K562 (cell line): ENCODE measurements at regions not wholly inside any gene's neighbourhood (a gene's known extent, or its start where the extent isn't known, plus 50 kb on each side); places are given as distances from the start of the nearest gene placed in this dataset.

Experiments
- ATAC-seq: fragments of 200-7000 bp; cut with Tn5 transposase; 3 replicates; pipeline ENCODE4 v1.9.1; 2020; ENCODE audit warnings: moderate library complexity
- BruUV-seq: library from RNA; stranded (reverse); fragments of 400-500 nt; replicated peaks from 2 replicates; lab custom pipeline; 2021; lab: Mats Ljungman, UMichigan
- CTCF ChIA-PET: fragments of 300-600 bp; formaldehyde crosslinking; extraction: SDS; loops from one replicate; lab custom pipeline; 2021; ENCODE audit warnings: low intra/inter-chr PET ratio; lab: Yijun Ruan, JAX
- POLR2A ChIA-PET: fragments of 300-600, 350-650 bp; sonication (Branson Sonifier 250); formaldehyde crosslinking; extraction: SDS; loops from one replicate; lab custom pipeline; 2021; ENCODE audit warnings: antibody characterized with exemption, inconsistent platforms; lab: Yijun Ruan, JAX
- DNase-seq, 4 experiments: peaks; one replicate each; pipeline versions ENCODE4 v3.0.0 to v3.0.0-alpha.2; 2011 to 2018; ENCODE audit warnings: low spot score in 3 of 4, mixed read lengths in 3 of 4; ENCODE audit errors: extremely low read depth in 1 of 4
- FAIRE-seq: peaks from 2 replicates; lab custom pipeline; 2011; peaks lifted over from hg19 to GRCh38; lab: Jason Lieb, UNC
- H2AFZ ChIP-seq: 2 replicates; pipeline ENCODE4 v1.6.0; 2011; ENCODE audit warnings: low read depth, low read length, control low read depth, inconsistent platforms
- H3K27ac ChIP-seq: fragments of 200-600 bp; 3 replicates; pipeline ENCODE4 v1.8.0; 2011; ENCODE audit warnings: low read depth, mild to moderate bottlenecking, control low read depth, inconsistent platforms, low read length, moderate library complexity, mixed read lengths; ENCODE audit errors: extremely low read depth
- H3K27me3 ChIP-seq, 2 experiments: fragments of 300-600 bp in 1 of 2; 2 replicates in 1 of 2; 3 replicates in 1 of 2; pipeline versions ENCODE4 v1.6.0 to v1.8.0; 2011; ENCODE audit warnings: inconsistent platforms in 2 of 2, low read length in 2 of 2, mild to moderate bottlenecking in 1 of 2, mixed read lengths in 1 of 2, moderate library complexity in 1 of 2; ENCODE audit not compliant: control insufficient read depth in 2 of 2, insufficient read depth in 2 of 2
- H3K36me3 ChIP-seq: fragments of 300-600 bp; 3 replicates; pipeline ENCODE4 v1.8.0; 2011; ENCODE audit warnings: mild to moderate bottlenecking, low read length, inconsistent platforms; ENCODE audit not compliant: control insufficient read depth, insufficient read depth
- H3K4me1 ChIP-seq, 2 experiments: fragments of 200-600 bp in 1 of 2; replicated peaks in 1 of 2; 2 replicates in 1 of 2; 3 replicates in 1 of 2; pipeline versions ENCODE4 v1.5.1 to v1.8.0; 2011; ENCODE audit warnings: inconsistent platforms in 2 of 2, low read length in 2 of 2, mild to moderate bottlenecking in 1 of 2, mixed read lengths in 1 of 2, moderate library complexity in 1 of 2; ENCODE audit not compliant: control insufficient read depth in 2 of 2, insufficient read depth in 2 of 2
- H3K4me2 ChIP-seq: 2 replicates; pipeline ENCODE4 v1.6.1; 2011; ENCODE audit warnings: low read length, control low read depth, inconsistent platforms, mixed read lengths; ENCODE audit not compliant: insufficient read depth
- H3K4me3 ChIP-seq: fragments of 200-600 bp; sonication (generic), shearing (Covaris generic); 2 replicates; pipeline ENCODE4 v1.5.1; 2016; ENCODE audit warnings: control low read depth, inconsistent platforms
- H3K79me2 ChIP-seq: fragments of 200-600 bp; 3 replicates; pipeline ENCODE4 v1.8.0; 2011; ENCODE audit warnings: low read length, inconsistent platforms; ENCODE audit not compliant: control insufficient read depth, insufficient read depth
- H3K9ac ChIP-seq, 2 experiments: 2 replicates each; pipeline versions ENCODE4 v1.6.0 to v1.6.1; 2011; ENCODE audit warnings: low read depth in 2 of 2, low read length in 2 of 2, control low read depth in 1 of 2, inconsistent platforms in 1 of 2, mild to moderate bottlenecking in 1 of 2, mixed read lengths in 1 of 2; ENCODE audit not compliant: insufficient read depth in 1 of 2
- H3K9me1 ChIP-seq: one replicate; pipeline ENCODE4 v1.6.0; 2011; ENCODE audit warnings: inconsistent platforms, mild to moderate bottlenecking, low read length, moderate library complexity; ENCODE audit not compliant: control insufficient read depth, insufficient read depth
- H3K9me3 ChIP-seq: replicated peaks from 2 replicates; pipeline ENCODE4 v1.5.1; 2011; ENCODE audit warnings: low read depth, low read length, inconsistent platforms; ENCODE audit not compliant: control insufficient read depth, insufficient read depth
- H4K20me1 ChIP-seq: replicated peaks from 2 replicates; pipeline ENCODE4 v1.6.1; 2011; ENCODE audit warnings: low read length, inconsistent platforms, mixed read lengths; ENCODE audit not compliant: control insufficient read depth, insufficient read depth
- ARID3B ChIP-seq: fragments of 250-450 bp; sonication (Bioruptor Pico); IDR thresholded peaks from 2 replicates; pipeline ENCODE4 v1.4.0; 2020; ENCODE audit warnings: borderline replicate concordance
- E2F3 ChIP-seq: fragments of 250-450 bp; sonication (Bioruptor Pico); IDR thresholded peaks from 2 replicates; pipeline ENCODE4 v1.4.0; 2020; ENCODE audit warnings: mild to moderate bottlenecking
- ELK3 ChIP-seq: fragments of 450-650 bp; formaldehyde crosslinking; IDR thresholded peaks from 2 replicates; pipeline ENCODE4 v1.4.0; 2020; ENCODE audit warnings: mild to moderate bottlenecking
- ERF ChIP-seq: fragments of 450-650 bp; formaldehyde crosslinking; IDR thresholded peaks from 2 replicates; pipeline ENCODE4 v1.4.0; 2020; ENCODE audit warnings: mild to moderate bottlenecking, mixed read lengths
- GABPB1 ChIP-seq: sonication (generic); formaldehyde crosslinking; IDR thresholded peaks from 2 replicates; pipeline ENCODE4 v1.8.0; 2022; ENCODE audit warnings: mild to moderate bottlenecking, missing genetic modification reagents
- GATAD2A ChIP-seq: fragments of 450-650 bp; IDR thresholded peaks from 2 replicates; pipeline ENCODE4 v1.6.1; 2017
- KLF10 ChIP-seq: fragments of 250-450 bp; sonication (Bioruptor Pico); IDR thresholded peaks from 2 replicates; pipeline ENCODE4 v1.6.1; 2021; ENCODE audit warnings: matching md5 sums
- L3MBTL2 ChIP-seq: fragments of 450-650 bp; IDR thresholded peaks from 2 replicates; pipeline ENCODE4 v1.6.1; 2016; ENCODE audit warnings: mild to moderate bottlenecking, moderate library complexity
- POLR2G ChIP-seq: fragments of 200-400 bp; formaldehyde crosslinking; IDR thresholded peaks from 2 replicates; pipeline ENCODE4 v1.6.1; 2017; ENCODE audit warnings: low read depth, mild to moderate bottlenecking, antibody characterized with exemption, low read length, moderate library complexity
- RFX1 ChIP-seq: fragments of 450-650 bp; IDR thresholded peaks from 2 replicates; pipeline ENCODE4 v1.6.1; 2016; ENCODE audit warnings: mild to moderate bottlenecking, moderate library complexity
- SMARCA4 ChIP-seq: fragments of 450-650 bp; IDR thresholded peaks from 2 replicates; pipeline ENCODE4 v1.6.1; 2016
- SRSF9 ChIP-seq: fragments of 200-400 bp; formaldehyde crosslinking; IDR thresholded peaks from 2 replicates; pipeline ENCODE4 v1.6.1; 2017; ENCODE audit warnings: low read depth, low read length, borderline replicate concordance
- ZBTB7A ChIP-seq: IDR thresholded peaks from 2 replicates; pipeline ENCODE4 v1.6.1; 2011; ENCODE audit warnings: low read depth, mild to moderate bottlenecking, low read length, moderate library complexity, borderline replicate concordance; ENCODE audit not compliant: control insufficient read depth
- ZEB2 ChIP-seq: fragments of 450-650 bp; IDR thresholded peaks from 2 replicates; pipeline ENCODE4 v1.6.1; 2016
- ZNF174 ChIP-seq: fragments of 250-450 bp; sonication (Bioruptor Pico); IDR thresholded peaks from 2 replicates; pipeline ENCODE4 v1.4.0; 2020; ENCODE audit warnings: mild to moderate bottlenecking
- ZNF77 ChIP-seq: fragments of 250-450 bp; sonication (Bioruptor Pico); IDR thresholded peaks from 2 replicates; pipeline ENCODE4 v1.5.0; 2020
- WGBS: fragments of 100-300 bp; shearing (Covaris generic); methylation state at CpG from one replicate; pipeline ENCODE4 v1.1.6; 2016; ENCODE audit warnings: low coverage, mixed read lengths; ENCODE audit not compliant: insufficient coverage; ENCODE audit errors: missing lambda C conversion rate; 5-methylcytosine and 5-hydroxymethylcytosine counted together
- in situ Hi-C: fragments of 300-500 bp; cut with MboI; formaldehyde crosslinking; loops from 4 replicates; pipeline ENCODE4 v1.15.0; 2018; ENCODE audit warnings: inconsistent platforms, mixed read lengths
- intact Hi-C: fragments of 100-400 bp; cut with micrococcal nuclease; formaldehyde crosslinking; loops from 2 replicates; pipeline ENCODE4 v1.14.2; 2022

GRCh38 chr10:111246136-111246535, 169.3 kb downstream of the ADRA2A start:
- in situ Hi-C loops, result no loop called here
- H3K9me3 ChIP-seq, result no peaks in the 10 kb centered on the region
- TF ChIP-seq POLR2G (no peak), SMARCA4 (no peak), GATAD2A (no peak), ZNF174 (no peak)
- TF ChIP-seq, all 486 proteins: peak for 0
- Histone ChIP-seq H3K9ac (no peak overlapping the region), H3K27ac (no peak overlapping the region), H2AFZ (no peak overlapping the region), H3K27me3 (no peaks in the 10 kb centered on the region), H3K79me2 (no peaks in the 10 kb centered on the region), H3K4me3 (no peak overlapping the region), H3K36me3 (no peaks in the 10 kb centered on the region), H4K20me1 (no peaks in the 10 kb centered on the region), H3K9me1 (no peaks in the 10 kb centered on the region), H3K4me2 (no peak overlapping the region), H3K4me1 (no peaks in the 10 kb centered on the region)
- intact Hi-C loops, result no loop called here
- ATAC-seq (no peak), FAIRE-seq (no peak), DNase-seq (no peak)
- ChIA-PET POLR2A (interaction anchor here (1.2 kb wide), 1 partner anchor 11 kb away, joined by 5 read pairs; no protein-coding TSS in a partner anchor), CTCF (no interaction called here)
- WGBS, result under 1% methylated on average over 7 of the region's 7 CpGs
- no TSS peak for BruUV-seq

- no peaks in the 10 kb centered on the region for H3K79me2 ChIP-seq
- H3K27me3 ChIP-seq, result no peaks in the 10 kb centered on the region
- DNase-seq (no peak), FAIRE-seq (no peak), ATAC-seq (no peak)
- ChIA-PET CTCF (no interaction called here), POLR2A (interaction anchor here (1.2 kb wide), 1 partner anchor 11 kb away, joined by 5 read pairs; no protein-coding TSS in a partner anchor)
- BruUV-seq, result no TSS peak
- in situ Hi-C loops (no loop called here), intact Hi-C loops (no loop called here)
- no peaks in the 10 kb centered on the region for H3K4me1 ChIP-seq
- no peak overlapping the region for H3K9ac ChIP-seq
- H4K20me1 ChIP-seq, result no peaks in the 10 kb centered on the region
- no peak overlapping the region for H3K4me3 ChIP-seq
- no peak overlapping the region for H2AFZ ChIP-seq
- no peak overlapping the region for H3K4me2 ChIP-seq
- no peaks in the 10 kb centered on the region for H3K9me1 ChIP-seq
- H3K27ac ChIP-seq, result no peak overlapping the region
- no peaks in the 10 kb centered on the region for H3K9me3 ChIP-seq
- H3K36me3 ChIP-seq, result no peaks in the 10 kb centered on the region
- WGBS, result 0% methylated on average over 6 of the region's 6 CpGs
- no peak for TF ChIP-seq ELK3 (CRISPR knock-in tag)
- TF ChIP-seq ZNF77 (CRISPR knock-in tag), result no peak
- no peak for TF ChIP-seq ERF
- TF ChIP-seq GABPB1 (CRISPR knock-in tag), result no peak
- no peak for TF ChIP-seq RFX1
- TF ChIP-seq ZEB2, result no peak
- no peak for TF ChIP-seq SRSF9
- TF ChIP-seq E2F3, result no peak
- no peak for TF ChIP-seq L3MBTL2
- no peak for TF ChIP-seq ZBTB7A
- no peak for TF ChIP-seq ARID3B (CRISPR knock-in tag)
- no peak for TF ChIP-seq KLF10
These were observed 170.1 kb downstream of the ADRA2A start for GRCh38 chr10:111246814-111247452.
